Neuron (in vitro differentiated cells): ENCODE measurements at regions not wholly inside any gene's neighbourhood (a gene's known extent, or its start where the extent isn't known, plus 50 kb on each side); places are given as distances from the start of the nearest gene placed in this dataset.

Source experiments
- H2AFZ ChIP-seq: one replicate; pipeline ENCODE4 v1.6.1; 2013; ENCODE audit warnings: low read depth, mild to moderate bottlenecking, inconsistent platforms, low read length, moderate library complexity
- H3K27me3 ChIP-seq: one replicate; pipeline ENCODE4 v1.6.1; 2013; ENCODE audit warnings: low read length; ENCODE audit not compliant: insufficient read depth
- H3K36me3 ChIP-seq: one replicate; pipeline ENCODE4 v1.6.1; 2013; ENCODE audit warnings: low read length; ENCODE audit not compliant: insufficient read depth
- H3K4me1 ChIP-seq: one replicate; pipeline ENCODE4 v1.6.1; 2013; ENCODE audit warnings: low read length; ENCODE audit not compliant: insufficient read depth
- H3K4me3 ChIP-seq: 2 replicates; pipeline ENCODE4 v1.5.1; 2013; ENCODE audit warnings: mild to moderate bottlenecking, low read length, moderate library complexity
- H3K9me3 ChIP-seq: one replicate; pipeline ENCODE4 v1.6.1; 2013; ENCODE audit warnings: low read length

DNA sequence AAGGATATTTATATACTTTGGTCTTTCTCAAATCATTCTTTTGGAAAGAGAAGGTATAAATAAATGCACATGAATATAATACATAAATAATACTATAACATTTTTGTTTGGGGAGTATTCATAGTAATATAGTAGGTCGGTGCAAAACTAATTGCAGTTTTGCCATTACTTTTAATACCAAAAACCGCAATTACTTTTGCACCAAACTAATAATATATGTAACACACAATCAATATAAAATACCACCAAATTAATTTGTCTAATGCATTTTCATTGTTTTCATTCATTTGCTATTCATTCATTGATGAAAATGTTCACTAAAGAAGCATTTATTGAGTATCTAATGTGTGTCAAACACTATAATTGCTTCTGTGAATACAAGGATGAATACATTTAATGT, 219.0 kb downstream of the RWDD3 start:
- Histone ChIP-seq H3K36me3 (no peaks in the 10 kb centered on the region), H3K27me3 (no peaks in the 10 kb centered on the region), H2AFZ (no peak overlapping the region), H3K4me1 (no peaks in the 10 kb centered on the region), H3K9me3 (no peaks in the 10 kb centered on the region), H3K4me3 (no peak overlapping the region)

DNA sequence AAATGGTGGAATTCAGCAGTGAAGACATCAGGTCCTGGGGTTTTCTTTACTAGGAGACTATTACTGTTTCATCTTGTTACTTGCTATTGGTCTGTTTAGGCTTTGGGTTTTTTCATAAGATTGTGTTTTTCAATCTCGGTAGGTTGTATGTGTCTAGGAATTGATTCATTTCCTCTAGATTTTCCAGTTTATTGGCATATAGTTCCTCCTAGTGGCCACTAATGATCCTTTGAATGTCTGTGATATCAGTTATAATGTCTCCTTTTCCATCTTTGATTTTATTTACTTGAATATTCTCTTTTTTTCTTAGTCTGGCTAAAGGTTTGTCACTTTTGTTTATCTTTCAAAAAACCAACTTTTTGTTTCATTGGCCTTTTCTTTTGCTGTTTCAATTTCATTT, 233.0 kb downstream of the RWDD3 start:
- Histone ChIP-seq H3K36me3 (no peaks in the 10 kb centered on the region), H2AFZ (no peak overlapping the region), H3K4me1 (no peaks in the 10 kb centered on the region), H3K4me3 (no peak overlapping the region), H3K9me3 (peaks cover 1% of the 10 kb centered on the region), H3K27me3 (no peaks in the 10 kb centered on the region)

DNA sequence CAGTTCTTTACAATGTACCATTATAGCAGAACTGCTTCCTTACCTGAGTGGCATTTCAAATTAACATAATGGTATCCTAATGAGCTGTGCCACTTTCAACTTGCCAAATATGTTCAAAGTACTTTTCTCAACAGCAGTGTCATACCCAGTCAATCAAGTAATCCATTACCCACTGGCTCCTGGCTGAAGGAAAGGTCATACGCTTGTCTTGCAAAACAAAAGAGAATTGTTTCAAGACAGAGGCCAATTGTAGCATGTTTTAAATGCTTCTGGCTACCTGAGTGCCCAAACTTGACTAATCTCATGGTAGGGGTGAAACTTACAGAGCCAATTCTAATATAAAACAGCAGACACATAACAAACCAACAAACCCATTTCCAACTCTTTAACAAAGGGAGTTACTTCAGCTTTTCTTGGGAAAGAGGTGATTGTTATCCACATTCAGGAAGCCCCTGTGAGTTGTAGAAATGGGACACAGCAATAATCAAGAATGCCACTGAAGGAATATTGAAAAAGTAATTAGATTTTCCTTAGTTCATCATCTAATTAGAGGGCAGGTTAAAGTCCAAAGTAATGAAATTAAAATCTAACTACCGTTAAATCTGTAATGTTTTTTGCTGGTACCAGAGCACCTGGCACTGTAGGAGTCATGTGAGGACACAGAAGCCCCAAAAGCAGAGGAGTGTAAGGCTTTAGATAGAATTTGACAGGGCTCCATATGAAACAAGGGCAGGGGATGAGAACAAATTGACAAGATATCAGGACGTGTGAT, 241.9 kb downstream of the RWDD3 start:
- H3K36me3 ChIP-seq: no peaks in the 10 kb centered on the region
- no peaks in the 10 kb centered on the region for H3K4me1 ChIP-seq
- no peaks in the 10 kb centered on the region for H3K9me3 ChIP-seq
- no peak overlapping the region for H2AFZ ChIP-seq
- H3K4me3 ChIP-seq: no peak overlapping the region
- no peaks in the 10 kb centered on the region for H3K27me3 ChIP-seq

DNA sequence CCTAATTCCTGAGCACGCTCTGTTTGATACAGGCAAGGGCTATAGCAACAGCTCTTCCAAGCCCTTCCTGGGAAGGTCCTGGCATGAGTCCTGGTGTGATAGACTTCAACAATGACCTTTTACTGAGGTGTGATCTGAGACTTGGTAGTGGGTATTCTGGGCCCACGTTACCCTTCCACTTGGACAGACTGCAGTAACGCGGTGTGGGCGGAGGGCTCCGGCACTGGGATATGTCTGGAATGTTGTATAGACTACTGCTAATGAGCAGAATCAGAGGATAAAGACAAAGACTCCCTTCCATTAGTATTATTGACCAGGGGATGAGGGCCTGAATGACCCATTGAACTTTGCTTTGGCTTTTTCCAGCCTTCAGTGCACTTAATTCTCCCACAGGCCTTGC, 262.3 kb downstream of the RWDD3 start:
- Histone ChIP-seq H3K9me3 (no peaks in the 10 kb centered on the region), H3K27me3 (no peaks in the 10 kb centered on the region), H3K36me3 (no peaks in the 10 kb centered on the region), H3K4me1 (no peaks in the 10 kb centered on the region), H2AFZ (no peak overlapping the region), H3K4me3 (no peak overlapping the region)

DNA sequence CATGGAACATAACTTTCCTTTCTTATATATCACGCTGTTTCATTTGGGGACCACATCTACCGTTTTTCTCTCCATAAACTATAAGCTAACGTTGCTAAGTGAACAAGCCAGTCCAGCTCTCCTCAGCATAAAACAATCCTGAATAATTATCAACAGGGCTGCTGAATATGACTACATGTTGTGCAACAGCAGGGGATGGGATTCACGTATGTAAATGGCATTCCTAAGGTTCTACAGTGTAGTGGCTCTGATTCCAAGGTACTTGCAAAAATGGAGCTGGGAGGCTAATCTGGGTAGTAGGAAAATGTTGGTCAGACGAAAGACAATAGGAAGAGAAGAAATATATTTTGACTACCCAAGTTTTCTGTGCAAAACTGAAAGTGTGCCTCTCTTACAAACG, 262.8 kb downstream of the RWDD3 start:
- no peaks in the 10 kb centered on the region for H3K36me3 ChIP-seq
- no peaks in the 10 kb centered on the region for H3K4me1 ChIP-seq
- H3K4me3 ChIP-seq: no peak overlapping the region
- no peaks in the 10 kb centered on the region for H3K27me3 ChIP-seq
- no peaks in the 10 kb centered on the region for H3K9me3 ChIP-seq
- no peak overlapping the region for H2AFZ ChIP-seq

DNA sequence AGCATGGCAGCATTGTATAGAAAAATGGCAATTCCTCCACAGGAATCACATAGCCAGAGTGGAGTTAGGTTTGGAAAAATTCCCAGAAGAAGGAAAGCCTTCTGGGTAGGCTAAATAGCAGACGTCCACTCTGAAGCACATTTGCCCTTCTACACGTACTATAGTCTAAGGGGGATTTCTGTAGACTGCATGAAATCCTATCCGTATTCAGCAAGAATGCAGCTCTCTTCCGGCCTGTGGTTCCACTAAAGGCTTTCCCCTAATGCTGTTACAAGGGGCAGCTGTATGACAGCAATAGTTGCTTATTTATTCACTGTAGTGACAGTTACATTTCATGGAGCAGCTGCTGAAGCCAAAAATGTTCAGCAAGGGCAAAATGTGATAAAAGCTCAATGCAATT, 263.6 kb downstream of the RWDD3 start:
- Histone ChIP-seq H3K9me3 (no peaks in the 10 kb centered on the region), H3K36me3 (no peaks in the 10 kb centered on the region), H3K4me1 (no peaks in the 10 kb centered on the region), H3K4me3 (no peak overlapping the region), H3K27me3 (no peaks in the 10 kb centered on the region), H2AFZ (no peak overlapping the region)

DNA sequence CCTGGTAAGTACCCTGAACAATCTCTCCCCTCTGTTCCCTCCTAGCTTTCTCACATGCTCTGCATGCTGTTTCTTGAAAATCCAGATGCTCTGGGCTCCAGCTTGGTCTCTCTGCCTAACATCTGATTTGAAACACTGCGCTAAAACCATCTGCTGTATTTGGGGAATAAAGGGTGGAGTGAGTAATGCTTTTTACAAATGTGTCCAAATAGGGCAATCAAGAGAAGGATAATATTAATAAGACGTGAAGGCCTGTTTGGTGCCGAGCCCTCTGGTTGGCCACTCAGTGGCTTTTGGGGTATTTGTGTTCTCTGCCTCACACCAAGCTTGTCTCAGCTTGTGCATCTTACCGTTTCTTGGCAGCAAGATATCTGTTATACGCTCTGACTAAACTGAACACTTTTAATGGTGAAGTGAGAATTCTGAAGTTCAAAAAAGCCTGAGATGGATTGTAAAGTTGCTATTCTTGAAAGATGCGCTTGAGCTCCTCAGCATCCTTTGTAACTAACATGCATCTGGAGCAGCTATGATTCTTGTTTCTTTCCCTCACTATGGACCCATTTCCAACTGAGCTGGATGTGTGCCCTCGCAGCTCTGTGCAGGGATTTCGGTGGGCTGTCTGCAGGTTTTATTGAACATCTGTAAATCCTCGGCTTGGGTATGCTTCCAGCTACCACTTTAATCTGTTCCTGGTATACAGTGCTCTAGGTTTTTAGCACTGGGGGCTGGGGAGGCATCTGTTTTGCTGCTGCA, 269.4 kb downstream of the RWDD3 start:
- Histone ChIP-seq H3K4me3 (no peak overlapping the region), H3K36me3 (no peaks in the 10 kb centered on the region), H3K4me1 (no peaks in the 10 kb centered on the region), H2AFZ (no peak overlapping the region), H3K9me3 (no peaks in the 10 kb centered on the region), H3K27me3 (no peaks in the 10 kb centered on the region)

DNA sequence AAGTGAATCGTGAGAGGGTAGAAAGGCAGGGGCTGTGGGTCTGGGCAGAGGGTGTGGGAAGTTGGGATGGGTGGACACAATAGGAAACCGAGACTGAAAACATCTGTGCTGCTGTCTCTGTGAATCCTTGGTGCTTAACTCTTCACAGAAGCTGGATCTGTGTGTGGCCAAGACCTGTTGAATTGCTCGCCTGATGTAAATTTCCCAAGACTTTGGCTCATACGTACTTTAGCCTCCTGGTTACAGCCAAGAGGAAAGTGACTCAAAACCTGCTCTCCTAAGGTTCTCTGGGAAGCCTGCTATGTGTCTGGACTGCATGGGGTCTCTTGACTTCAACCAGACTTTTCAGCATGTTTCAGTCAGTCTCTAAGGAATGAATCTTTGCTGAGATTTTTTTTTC, 270.3 kb downstream of the RWDD3 start:
- Histone ChIP-seq H3K4me3 (no peak overlapping the region), H3K27me3 (no peaks in the 10 kb centered on the region), H2AFZ (no peak overlapping the region), H3K9me3 (no peaks in the 10 kb centered on the region), H3K4me1 (no peaks in the 10 kb centered on the region), H3K36me3 (no peaks in the 10 kb centered on the region)

DNA sequence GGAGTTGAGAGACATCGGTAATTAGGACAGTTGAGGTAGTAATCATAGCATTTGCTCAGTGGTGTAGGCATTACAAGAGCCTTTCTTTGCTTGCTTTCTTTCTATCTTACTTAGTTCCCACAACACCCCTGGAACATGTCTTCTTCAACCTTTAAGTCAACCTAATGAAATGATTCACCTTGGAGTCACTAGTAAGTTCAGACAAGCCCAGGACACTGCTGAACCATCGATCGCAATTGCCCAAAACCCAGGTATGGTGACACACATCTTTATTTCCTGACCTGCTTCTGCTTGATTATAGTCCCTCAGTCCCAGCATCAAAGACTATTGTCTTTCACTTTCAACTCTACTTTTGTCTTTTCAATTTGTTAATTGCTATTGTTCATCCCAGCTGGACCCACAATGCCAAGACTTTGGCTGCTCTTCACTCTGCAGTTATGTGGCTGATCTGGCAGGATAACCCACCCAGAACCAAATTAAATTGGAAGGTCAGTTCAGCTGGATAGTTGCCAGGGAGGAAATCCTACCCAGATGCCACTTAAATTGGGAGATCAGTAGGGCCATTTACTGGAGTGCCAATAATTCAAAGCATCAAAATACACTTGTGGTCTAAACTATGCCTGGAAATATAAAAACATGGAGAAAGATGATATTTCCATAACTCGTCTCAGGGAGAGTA, 272.9 kb downstream of the RWDD3 start:
- no peaks in the 10 kb centered on the region for H3K36me3 ChIP-seq
- no peaks in the 10 kb centered on the region for H3K9me3 ChIP-seq
- no peak overlapping the region for H2AFZ ChIP-seq
- H3K4me3 ChIP-seq: no peak overlapping the region
- no peaks in the 10 kb centered on the region for H3K4me1 ChIP-seq
- no peaks in the 10 kb centered on the region for H3K27me3 ChIP-seq

DNA sequence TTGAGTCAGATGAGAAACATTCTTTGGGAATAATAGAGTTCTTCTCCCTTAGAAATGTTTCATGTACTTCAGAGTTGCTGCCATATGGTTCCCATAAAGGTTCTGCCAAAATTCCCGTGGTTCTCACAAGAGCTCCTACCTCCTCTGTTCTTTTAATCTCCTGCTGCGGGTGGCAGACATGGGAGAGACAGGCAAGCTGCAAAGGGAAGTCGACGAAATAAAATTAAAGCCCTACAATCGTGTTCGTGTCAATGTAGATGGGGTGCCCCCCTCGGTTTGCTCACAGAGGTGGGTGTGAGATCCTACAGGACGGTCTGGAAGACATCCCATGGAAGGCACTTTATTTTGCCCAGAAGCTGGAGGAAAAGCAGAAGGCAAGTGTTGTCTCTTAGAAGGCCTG, 276.0 kb downstream of the RWDD3 start:
- no peak overlapping the region for H3K4me3 ChIP-seq
- no peak overlapping the region for H2AFZ ChIP-seq
- no peaks in the 10 kb centered on the region for H3K36me3 ChIP-seq
- no peaks in the 10 kb centered on the region for H3K4me1 ChIP-seq
- no peaks in the 10 kb centered on the region for H3K27me3 ChIP-seq
- no peaks in the 10 kb centered on the region for H3K9me3 ChIP-seq

DNA sequence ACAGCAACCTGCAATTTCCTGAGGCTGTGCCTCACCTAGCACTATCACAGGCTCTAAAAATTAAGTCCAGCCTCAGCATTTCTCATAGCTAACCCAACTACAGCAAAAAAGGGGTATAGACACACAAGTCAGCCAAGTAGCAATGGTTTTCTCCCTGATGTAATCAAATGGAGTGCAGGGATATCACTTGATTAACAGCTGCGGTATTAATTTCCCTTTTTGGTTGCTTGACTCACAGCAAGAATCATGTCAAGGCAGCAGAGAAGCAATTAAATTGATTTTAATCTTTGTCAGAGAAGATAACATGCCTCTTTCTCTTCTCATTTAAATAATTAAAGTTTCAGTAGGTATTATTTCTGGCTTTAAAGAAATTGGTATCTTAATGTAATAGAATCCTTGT, 278.9 kb downstream of the RWDD3 start:
- Histone ChIP-seq H3K36me3 (no peaks in the 10 kb centered on the region), H3K9me3 (no peaks in the 10 kb centered on the region), H2AFZ (no peak overlapping the region), H3K4me3 (no peak overlapping the region), H3K4me1 (no peaks in the 10 kb centered on the region), H3K27me3 (no peaks in the 10 kb centered on the region)

DNA sequence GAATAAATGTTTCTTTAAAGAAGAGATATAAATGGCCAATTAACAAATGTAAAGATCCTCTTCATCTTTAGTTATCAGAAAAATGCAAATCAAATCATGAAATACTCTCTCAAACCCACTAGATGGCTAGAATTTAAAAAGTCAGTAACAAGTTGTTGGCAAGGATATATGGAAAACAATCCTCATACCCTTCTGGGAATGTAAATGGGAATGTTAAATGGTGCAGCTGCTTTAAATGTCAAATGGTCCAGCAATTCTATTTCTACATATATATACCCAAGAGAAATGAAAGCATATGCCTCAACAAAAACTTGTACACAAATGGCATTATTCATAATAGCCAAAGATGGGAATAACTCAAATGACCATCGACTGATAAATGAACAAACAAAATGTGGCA, 283.5 kb downstream of the RWDD3 start:
- no peak overlapping the region for H3K4me3 ChIP-seq
- H3K9me3 ChIP-seq: no peaks in the 10 kb centered on the region
- no peaks in the 10 kb centered on the region for H3K27me3 ChIP-seq
- no peak overlapping the region for H2AFZ ChIP-seq
- H3K36me3 ChIP-seq: no peaks in the 10 kb centered on the region
- H3K4me1 ChIP-seq: no peaks in the 10 kb centered on the region

DNA sequence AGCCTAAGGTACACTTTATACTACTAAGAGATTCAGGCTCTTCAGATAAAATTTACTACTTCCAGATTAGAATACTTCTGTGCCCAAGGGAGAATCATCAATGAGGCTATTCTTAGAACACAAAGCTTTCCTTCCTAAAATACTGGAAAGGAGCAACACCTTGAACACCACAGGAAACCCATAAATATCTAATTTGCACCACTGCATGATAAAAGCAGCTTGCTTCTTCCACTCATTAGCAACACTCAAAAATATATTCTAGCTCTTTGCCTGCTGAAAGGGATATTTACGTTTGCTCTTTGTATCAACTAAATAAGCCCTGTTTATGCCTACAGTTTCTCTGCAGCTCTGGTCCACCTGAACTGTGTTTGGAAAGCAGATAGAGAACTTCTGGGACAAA, 284.3 kb downstream of the RWDD3 start:
- Histone ChIP-seq H3K27me3 (no peaks in the 10 kb centered on the region), H2AFZ (no peak overlapping the region), H3K4me3 (no peak overlapping the region), H3K36me3 (no peaks in the 10 kb centered on the region), H3K9me3 (no peaks in the 10 kb centered on the region), H3K4me1 (no peaks in the 10 kb centered on the region)
